Eye (tissue), 1 donor: ENCODE measurements at regions not wholly inside any gene's neighbourhood (a gene's known extent, or its start where the extent isn't known, plus 50 kb on each side); places are given as distances from the start of the nearest gene placed in this dataset.
"Not testable (repeated sequence)": the region's sequence is repeated elsewhere in the genome, so short reads cannot be mapped to it uniquely, and the experiment has no call there.

Experiments used
- DNase-seq: peaks from one replicate; pipeline ENCODE4 v3.0.0-alpha.2; 2015

GRCh38 chr5:72584466-72584865, 77.3 kb upstream of the ZNF366 start:
- DNase-seq = peak; percentile 68

GRCh38 chr5:72579290-72579689, 72.1 kb upstream of the ZNF366 start:
- DNase-seq = not testable (repeated sequence)

- DNase-seq = no peak
Observed at GRCh38 chr5:72572236-72572765, 65.1 kb upstream of the ZNF366 start.

GRCh38 chr5:72569408-72569944, 62.3 kb upstream of the ZNF366 start:
- DNase-seq = no peak

- DNase-seq = no peak
Observed at GRCh38 chr5:72566746-72567145, 59.5 kb upstream of the ZNF366 start.

GRCh38 chr5:72565513-72566289, 58.5 kb upstream of the ZNF366 start:
- no peak for DNase-seq

GRCh38 chr5:72562717-72563116, 55.5 kb upstream of the ZNF366 start:
- DNase-seq = no peak

- no peak for DNase-seq
Observed at GRCh38 chr5:72561148-72561972, 54.1 kb upstream of the ZNF366 start.

- DNase-seq = peak; percentile 84
Observed at GRCh38 chr5:72559866-72560766, 52.9 kb upstream of the ZNF366 start.

- DNase-seq = peak; percentile 53
Observed at GRCh38 chr5:72558383-72558782, 51.2 kb upstream of the ZNF366 start.

GRCh38 chr5:72558046-72558336, 50.8 kb upstream of the ZNF366 start:
- DNase-seq = no peak

GRCh38 chr5:72557167-72558045, 50.2 kb upstream of the ZNF366 start:
- peak; percentile 44 for DNase-seq
